ENCODE measurements at regions not wholly inside any gene's neighbourhood (a gene's known extent, or its start where the extent isn't known, plus 50 kb on each side); places are given as distances from the start of the nearest gene placed in this dataset.

GRCh38 chr2:226251661-226252060 lies 548.0 kb downstream of the IRS1 start:
- no peaks in the 10 kb centered on the region for H3K4me1 ChIP-seq (ENCODE audit: control insufficient read depth, insufficient read depth, low read length)
- POLR2A ChIA-PET = no interaction called here
- TF ChIP-seq HOXA7 (CRISPR knock-in tag; IDR thresholded peaks at IDR 0.05; ENCODE audit: borderline replicate concordance) (no peak), PBX3 (CRISPR knock-in tag; IDR thresholded peaks at IDR 0.05) (no peak), BCL6B (tag by site-specific recombination; IDR thresholded peaks at IDR 0.05) (no peak), ZSCAN4 (tag by site-specific recombination; IDR thresholded peaks at IDR 0.05) (no peak), ZNF335 (tag by site-specific recombination; conservative IDR thresholded peaks at IDR 0.05) (no peak), ZNF26 (tag by site-specific recombination; IDR thresholded peaks at IDR 0.05) (no peak), FEZF1 (tag by site-specific recombination; IDR thresholded peaks at IDR 0.05) (no peak)
- H3K27ac ChIP-seq (ENCODE audit: extremely low read depth, low read depth, low read length) = no peak overlapping the region
- H3K36me3 ChIP-seq (ENCODE audit: control insufficient read depth in 2 of 2, insufficient read depth in 1 of 2, low read length in 2 of 2) = no peaks in the 10 kb centered on the region
- CTCF ChIA-PET = no interaction called here
- H3K4me3 ChIP-seq (ENCODE audit: low read depth, low read length) = no peak overlapping the region
- H3K9me3 ChIP-seq (ENCODE audit: control insufficient read depth, insufficient read depth, low read depth, low read length) = no peaks in the 10 kb centered on the region

- POLR2A ChIA-PET = no interaction called here
- Histone ChIP-seq H3K4me1 (ENCODE audit: control insufficient read depth, insufficient read depth, low read length) (no peaks in the 10 kb centered on the region), H3K4me3 (ENCODE audit: low read depth, low read length) (no peak overlapping the region), H3K36me3 (ENCODE audit: control insufficient read depth in 2 of 2, insufficient read depth in 1 of 2, low read length in 2 of 2) (no peaks in the 10 kb centered on the region), H3K9me3 (ENCODE audit: control insufficient read depth, insufficient read depth, low read depth, low read length) (no peaks in the 10 kb centered on the region), H3K27ac (ENCODE audit: extremely low read depth, low read depth, low read length) (no peak overlapping the region)
- CTCF ChIA-PET = interaction anchor here (0.7 kb wide), 1 partner anchor 524 kb away, joined by 3 read pairs; no protein-coding TSS in a partner anchor
- TF ChIP-seq, protein P1, sequence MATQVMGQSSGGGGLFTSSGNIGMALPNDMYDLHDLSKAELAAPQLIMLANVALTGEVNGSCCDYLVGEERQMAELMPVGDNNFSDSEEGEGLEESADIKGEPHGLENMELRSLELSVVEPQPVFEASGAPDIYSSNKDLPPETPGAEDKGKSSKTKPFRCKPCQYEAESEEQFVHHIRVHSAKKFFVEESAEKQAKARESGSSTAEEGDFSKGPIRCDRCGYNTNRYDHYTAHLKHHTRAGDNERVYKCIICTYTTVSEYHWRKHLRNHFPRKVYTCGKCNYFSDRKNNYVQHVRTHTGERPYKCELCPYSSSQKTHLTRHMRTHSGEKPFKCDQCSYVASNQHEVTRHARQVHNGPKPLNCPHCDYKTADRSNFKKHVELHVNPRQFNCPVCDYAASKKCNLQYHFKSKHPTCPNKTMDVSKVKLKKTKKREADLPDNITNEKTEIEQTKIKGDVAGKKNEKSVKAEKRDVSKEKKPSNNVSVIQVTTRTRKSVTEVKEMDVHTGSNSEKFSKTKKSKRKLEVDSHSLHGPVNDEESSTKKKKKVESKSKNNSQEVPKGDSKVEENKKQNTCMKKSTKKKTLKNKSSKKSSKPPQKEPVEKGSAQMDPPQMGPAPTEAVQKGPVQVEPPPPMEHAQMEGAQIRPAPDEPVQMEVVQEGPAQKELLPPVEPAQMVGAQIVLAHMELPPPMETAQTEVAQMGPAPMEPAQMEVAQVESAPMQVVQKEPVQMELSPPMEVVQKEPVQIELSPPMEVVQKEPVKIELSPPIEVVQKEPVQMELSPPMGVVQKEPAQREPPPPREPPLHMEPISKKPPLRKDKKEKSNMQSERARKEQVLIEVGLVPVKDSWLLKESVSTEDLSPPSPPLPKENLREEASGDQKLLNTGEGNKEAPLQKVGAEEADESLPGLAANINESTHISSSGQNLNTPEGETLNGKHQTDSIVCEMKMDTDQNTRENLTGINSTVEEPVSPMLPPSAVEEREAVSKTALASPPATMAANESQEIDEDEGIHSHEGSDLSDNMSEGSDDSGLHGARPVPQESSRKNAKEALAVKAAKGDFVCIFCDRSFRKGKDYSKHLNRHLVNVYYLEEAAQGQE (tag by site-specific recombination; IDR thresholded peaks at IDR 0.05) = no peak
- TF ChIP-seq KLF16 (tag by site-specific recombination; IDR thresholded peaks at IDR 0.05) = no peak
- no peak for TF ChIP-seq ZNF404 (tag by site-specific recombination; IDR thresholded peaks at IDR 0.05)
- no peak for TF ChIP-seq ZNF791 (tag by site-specific recombination; IDR thresholded peaks at IDR 0.05)
- TF ChIP-seq ZNF2 (tag by site-specific recombination; IDR thresholded peaks at IDR 0.05) = no peak
- TF ChIP-seq ZNF677 (tag by site-specific recombination; IDR thresholded peaks at IDR 0.05) = no peak
- TF ChIP-seq GLIS1 (tag by site-specific recombination; IDR thresholded peaks at IDR 0.05) = no peak
- TF ChIP-seq KLF9 (tag by site-specific recombination; IDR thresholded peaks at IDR 0.05; ENCODE audit: low read depth) = no peak
- TF ChIP-seq KLF10 (tag by site-specific recombination; IDR thresholded peaks at IDR 0.05) = no peak
- no peak for TF ChIP-seq ZFP41 (tag by site-specific recombination; IDR thresholded peaks at IDR 0.05; ENCODE audit: borderline replicate concordance)
- no peak for TF ChIP-seq ELK4 (IDR thresholded peaks at IDR 0.05; ENCODE audit: borderline replicate concordance, low read depth, low read length)
- TF ChIP-seq SCRT2 (tag by site-specific recombination; IDR thresholded peaks at IDR 0.05) = no peak
These were observed 552.0 kb downstream of the IRS1 start for GRCh38 chr2:226247289-226248275.
